MM.1S (cell line): ENCODE measurements at regions not wholly inside any gene's neighbourhood (a gene's known extent, or its start where the extent isn't known, plus 50 kb on each side); places are given as distances from the start of the nearest gene placed in this dataset.

Source experiments
- DNase-seq: peaks from one replicate; pipeline ENCODE4 v3.0.0-alpha.2; 2015
- H2AFZ ChIP-seq: fragments of 300-600 bp; sonication (generic); 2 replicates; pipeline ENCODE4 v1.6.0; 2016; ENCODE audit warnings: antibody characterized with exemption, low read length
- H3F3A ChIP-seq: fragments of 300-600 bp; sonication (generic); 2 replicates; pipeline ENCODE4 v1.6.1; 2016; ENCODE audit warnings: mild to moderate bottlenecking, antibody characterized with exemption, low read length, moderate library complexity, mixed read lengths; ENCODE audit not compliant: insufficient read depth
- H3K27ac ChIP-seq: fragments of 300-600 bp; sonication (generic); 2 replicates; pipeline ENCODE4 v1.5.1; 2016; ENCODE audit warnings: mild to moderate bottlenecking, low read length
- H3K27me3 ChIP-seq: fragments of 300-600 bp; sonication (generic); replicated peaks from 2 replicates; pipeline ENCODE4 v1.6.0; 2016; ENCODE audit warnings: low read length; ENCODE audit not compliant: insufficient read depth
- H3K36me3 ChIP-seq: fragments of 300-600 bp; sonication (generic); replicated peaks from 2 replicates; pipeline ENCODE4 v1.6.1; 2016; ENCODE audit warnings: mild to moderate bottlenecking, low read length, mixed read lengths; ENCODE audit not compliant: insufficient read depth
- H3K4me1 ChIP-seq: fragments of 300-600 bp; sonication (generic); 2 replicates; pipeline ENCODE4 v1.6.1; 2016; ENCODE audit warnings: low read length, mixed read lengths
- H3K4me2 ChIP-seq: fragments of 300-600 bp; sonication (generic); 2 replicates; pipeline ENCODE4 v1.6.0; 2016; ENCODE audit warnings: low read depth, low read length
- H3K4me3 ChIP-seq: fragments of 300-600 bp; sonication (generic); 2 replicates; pipeline ENCODE4 v1.5.1; 2016; ENCODE audit warnings: low read length, mixed read lengths
- H3K79me2 ChIP-seq: fragments of 300-600 bp; sonication (generic); 2 replicates; pipeline ENCODE4 v1.6.1; 2016; ENCODE audit warnings: mixed run types, low read length, mixed read lengths
- H3K9ac ChIP-seq: fragments of 300-600 bp; sonication (generic); 2 replicates; pipeline ENCODE4 v1.6.1; 2016; ENCODE audit warnings: low read length, mixed read lengths
- H3K9me2 ChIP-seq: fragments of 300-600 bp; sonication (generic); replicated peaks from 2 replicates; pipeline ENCODE4 v1.6.1; 2016; ENCODE audit warnings: mild to moderate bottlenecking, low read length, mixed read lengths; ENCODE audit not compliant: insufficient read depth
- H3K9me3 ChIP-seq: fragments of 300-600 bp; sonication (generic); replicated peaks from 2 replicates; pipeline ENCODE4 v1.6.1; 2016; ENCODE audit warnings: mild to moderate bottlenecking, low read length, mixed read lengths; ENCODE audit not compliant: insufficient read depth
- H4K20me1 ChIP-seq: fragments of 300-600 bp; sonication (generic); 2 replicates; pipeline ENCODE4 v1.6.1; 2016; ENCODE audit warnings: mild to moderate bottlenecking, low read length, moderate library complexity, mixed read lengths; ENCODE audit not compliant: insufficient read depth
- EZH2 ChIP-seq: fragments of 300-600 bp; sonication (generic); optimal IDR thresholded peaks from 2 replicates; pipeline ENCODE3; 2017; ENCODE audit warnings: low read depth, mild to moderate bottlenecking, antibody characterized with exemption, low read length, mixed read lengths
- EZH2phosphoT487 ChIP-seq: fragments of 300-600 bp; sonication (generic); IDR thresholded peaks from 2 replicates; pipeline ENCODE4 v1.6.1; 2018; ENCODE audit warnings: antibody characterized with exemption, low read length
- TF ChIP-seq, protein P1 (sequence below): fragments of 300-600 bp; sonication (generic); IDR thresholded peaks from 2 replicates; pipeline ENCODE4 v1.5.1; 2016; ENCODE audit warnings: antibody characterized with exemption, low read length, mixed read lengths

- DNase-seq, result no peak
- Histone ChIP-seq H4K20me1 (no peaks in the 10 kb centered on the region), H3K36me3 (no peaks in the 10 kb centered on the region), H3K4me2 (no peak overlapping the region), H3K4me1 (no peaks in the 10 kb centered on the region), H3K27me3 (no peaks in the 10 kb centered on the region), H3K9me3 (no peaks in the 10 kb centered on the region), H3K79me2 (no peaks in the 10 kb centered on the region), H3F3A (no peaks in the 10 kb centered on the region), H3K27ac (no peak overlapping the region), H3K9me2 (no peaks in the 10 kb centered on the region), H3K4me3 (no peak overlapping the region), H3K9ac (no peak overlapping the region), H2AFZ (no peak overlapping the region)
- TF ChIP-seq, protein P1, sequence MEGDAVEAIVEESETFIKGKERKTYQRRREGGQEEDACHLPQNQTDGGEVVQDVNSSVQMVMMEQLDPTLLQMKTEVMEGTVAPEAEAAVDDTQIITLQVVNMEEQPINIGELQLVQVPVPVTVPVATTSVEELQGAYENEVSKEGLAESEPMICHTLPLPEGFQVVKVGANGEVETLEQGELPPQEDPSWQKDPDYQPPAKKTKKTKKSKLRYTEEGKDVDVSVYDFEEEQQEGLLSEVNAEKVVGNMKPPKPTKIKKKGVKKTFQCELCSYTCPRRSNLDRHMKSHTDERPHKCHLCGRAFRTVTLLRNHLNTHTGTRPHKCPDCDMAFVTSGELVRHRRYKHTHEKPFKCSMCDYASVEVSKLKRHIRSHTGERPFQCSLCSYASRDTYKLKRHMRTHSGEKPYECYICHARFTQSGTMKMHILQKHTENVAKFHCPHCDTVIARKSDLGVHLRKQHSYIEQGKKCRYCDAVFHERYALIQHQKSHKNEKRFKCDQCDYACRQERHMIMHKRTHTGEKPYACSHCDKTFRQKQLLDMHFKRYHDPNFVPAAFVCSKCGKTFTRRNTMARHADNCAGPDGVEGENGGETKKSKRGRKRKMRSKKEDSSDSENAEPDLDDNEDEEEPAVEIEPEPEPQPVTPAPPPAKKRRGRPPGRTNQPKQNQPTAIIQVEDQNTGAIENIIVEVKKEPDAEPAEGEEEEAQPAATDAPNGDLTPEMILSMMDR, result no peak
- TF ChIP-seq EZH2phosphoT487 (no peak), EZH2 (no peak)
Measured at GRCh38 chr3:65093641-65094040, 405.8 kb upstream of the ADAMTS9 start.

DNA sequence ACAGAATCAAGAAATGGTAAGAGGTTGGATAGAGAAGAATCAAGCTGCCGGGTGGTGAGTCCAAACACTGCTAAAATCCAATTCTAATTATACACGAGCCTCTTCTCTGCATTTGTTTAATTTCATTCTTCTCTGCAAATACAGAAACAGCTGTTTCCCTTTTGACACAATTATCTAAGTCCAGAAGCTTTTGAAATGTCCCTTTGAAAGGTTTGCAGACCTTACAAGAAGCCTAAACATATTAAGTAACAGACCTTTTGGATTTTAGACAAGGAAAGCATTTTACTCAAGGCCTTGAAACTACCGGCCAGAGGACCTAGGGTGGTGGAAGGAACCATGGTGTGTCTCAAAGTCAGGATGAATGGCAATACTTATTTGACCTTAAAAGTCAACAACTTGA is 403.8 kb upstream of the ADAMTS9 start:
- H3K36me3 ChIP-seq, result no peaks in the 10 kb centered on the region
- H3K9ac ChIP-seq, result no peak overlapping the region
- no peaks in the 10 kb centered on the region for H3K79me2 ChIP-seq
- no peak overlapping the region for H3K27ac ChIP-seq
- no peak overlapping the region for H2AFZ ChIP-seq
- TF ChIP-seq EZH2, result no peak
- TF ChIP-seq, protein P1, result no peak
- no peak for TF ChIP-seq EZH2phosphoT487
- no peaks in the 10 kb centered on the region for H3K9me3 ChIP-seq
- H3K4me1 ChIP-seq, result no peaks in the 10 kb centered on the region
- H3K9me2 ChIP-seq, result no peaks in the 10 kb centered on the region
- H4K20me1 ChIP-seq, result no peaks in the 10 kb centered on the region
- H3K27me3 ChIP-seq, result no peaks in the 10 kb centered on the region
- no peak for DNase-seq
- no peak overlapping the region for H3K4me3 ChIP-seq
- no peaks in the 10 kb centered on the region for H3F3A ChIP-seq
- no peak overlapping the region for H3K4me2 ChIP-seq

GRCh38 chr3:65083240-65083639 is 395.4 kb upstream of the ADAMTS9 start:
- TF ChIP-seq EZH2, result no peak
- TF ChIP-seq EZH2phosphoT487, result no peak
- TF ChIP-seq, protein P1, result no peak
- H3K9me2 ChIP-seq, result no peaks in the 10 kb centered on the region

More at GRCh38 chr3:65083240-65083639, 395.4 kb upstream of the ADAMTS9 start:
- H3F3A ChIP-seq, result no peaks in the 10 kb centered on the region
- H3K9me3 ChIP-seq, result no peaks in the 10 kb centered on the region
- no peaks in the 10 kb centered on the region for H3K4me1 ChIP-seq
- no peak overlapping the region for H3K4me2 ChIP-seq
- H2AFZ ChIP-seq, result no peak overlapping the region
- no peaks in the 10 kb centered on the region for H3K36me3 ChIP-seq
- no peaks in the 10 kb centered on the region for H4K20me1 ChIP-seq
- H3K27ac ChIP-seq, result no peak overlapping the region
- no peak overlapping the region for H3K4me3 ChIP-seq
- H3K27me3 ChIP-seq, result no peaks in the 10 kb centered on the region
- DNase-seq, result no peak
- H3K79me2 ChIP-seq, result no peaks in the 10 kb centered on the region
- no peak overlapping the region for H3K9ac ChIP-seq
